K562 (cell line): ENCODE measurements at regions not wholly inside any gene's neighbourhood (a gene's known extent, or its start where the extent isn't known, plus 50 kb on each side); places are given as distances from the start of the nearest gene placed in this dataset.

Experiments used
- ATF2 ChIP-seq: sonication (generic); formaldehyde crosslinking; IDR thresholded peaks from 2 replicates; pipeline ENCODE4 v1.8.1; 2022; ENCODE audit warnings: missing genetic modification reagents
- BRF2 ChIP-seq: IDR thresholded peaks from 3 replicates; pipeline ENCODE4 v1.6.1; 2011; ENCODE audit warnings: borderline replicate concordance, mild to moderate bottlenecking; ENCODE audit not compliant: insufficient read length, insufficient read depth
- ELF2 ChIP-seq: fragments of 250-450 bp; sonication (Bioruptor Pico); IDR thresholded peaks from 2 replicates; pipeline ENCODE4 v1.5.0; 2021; ENCODE audit warnings: mild to moderate bottlenecking
- MLX ChIP-seq, 2 experiments: fragments of 450-650 bp in 1 of 2; sonication (generic) in 1 of 2; formaldehyde crosslinking; conservative IDR thresholded peaks; 2 replicates each; pipeline versions ENCODE4 v1.4.0 to v1.8.1; 2020 to 2022; ENCODE audit warnings: mild to moderate bottlenecking in 1 of 2, missing genetic modification reagents in 1 of 2
- MNT ChIP-seq, 2 experiments: fragments of 450-650 bp; conservative IDR thresholded peaks; 2 replicates each; pipeline ENCODE4 v1.6.1; 2017; ENCODE audit warnings: mild to moderate bottlenecking in 2 of 2, moderate library complexity in 2 of 2
- RBM22 ChIP-seq: fragments of 200-400 bp; formaldehyde crosslinking; IDR thresholded peaks from 2 replicates; pipeline ENCODE4 v1.6.1; 2018; ENCODE audit warnings: low read length, low read depth; ENCODE audit not compliant: poor library complexity, severe bottlenecking
- RCOR1 ChIP-seq, 2 experiments: IDR thresholded peaks; 2 replicates each; pipeline ENCODE4 v1.6.1; 2012; ENCODE audit warnings: low read depth in 2 of 2, low read length in 2 of 2, borderline replicate concordance in 1 of 2, improper control_type of control experiment in 1 of 2
- ZBTB11 ChIP-seq, 3 experiments: fragments of 200-800 bp in 1 of 3; fragments of 250-450 bp in 1 of 3; fragments of 450-650 bp in 1 of 3; sonication (Bioruptor Pico) in 1 of 3; sonication (Bioruptor generic) in 1 of 3; formaldehyde crosslinking in 1 of 3; IDR thresholded peaks; 2 replicates each; pipeline versions ENCODE4 v1.6.1 to v1.8.0; 2016 to 2022; ENCODE audit warnings: mild to moderate bottlenecking in 2 of 3, missing genetic modification characterization in 2 of 3, missing compliant biosample characterization in 1 of 3, moderate library complexity in 1 of 3
- ZBTB9 ChIP-seq: fragments of 450-650 bp; formaldehyde crosslinking; IDR thresholded peaks from 2 replicates; pipeline ENCODE4 v1.4.0; 2020; ENCODE audit warnings: mild to moderate bottlenecking, moderate library complexity
- ZNF217 ChIP-seq: sonication (generic); formaldehyde crosslinking; IDR thresholded peaks from 2 replicates; pipeline ENCODE4 v1.8.0; 2022; ENCODE audit warnings: mild to moderate bottlenecking, missing genetic modification reagents

- TF ChIP-seq ZBTB9 (CRISPR knock-in tag) (no peak), BRF2 (no peak), ATF2 (CRISPR knock-in tag) (no peak), MLX (CRISPR knock-in tag; conservative IDR thresholded peaks at IDR 0.05) (no peak), ELF2 (CRISPR knock-in tag) (no peak), MNT (conservative IDR thresholded peaks at IDR 0.05) (no peak), RCOR1 (IDR thresholded peaks at IDR 0.05; ENCODE audit: borderline replicate concordance in 1 of 2, low read depth in 2 of 2, low read length in 2 of 2) (no peak), ZBTB11 (CRISPR knock-in tag; IDR thresholded peaks at IDR 0.05) (no peak), RBM22 (no peak), ZNF217 (CRISPR knock-in tag) (no peak)
These were observed 65.6 kb upstream of the ASCC3 start for GRCh38 chr6:100946711-100947110.
